CD4-positive, alpha-beta T cell treated with Interleukin-6 at 100 ng/mL for 8 hours (primary cell): ENCODE measurements at regions not wholly inside any gene's neighbourhood (a gene's known extent, or its start where the extent isn't known, plus 50 kb on each side); places are given as distances from the start of the nearest gene placed in this dataset.

Source experiments
- DNase-seq: peaks from one replicate; pipeline ENCODE4 v3.0.0-alpha.2; 2020; ENCODE audit warnings: mixed read lengths, low spot score

GRCh38 chr13:40170091-40170490, 496.4 kb downstream of the FOXO1 start:
- DNase-seq, result no peak

DNA sequence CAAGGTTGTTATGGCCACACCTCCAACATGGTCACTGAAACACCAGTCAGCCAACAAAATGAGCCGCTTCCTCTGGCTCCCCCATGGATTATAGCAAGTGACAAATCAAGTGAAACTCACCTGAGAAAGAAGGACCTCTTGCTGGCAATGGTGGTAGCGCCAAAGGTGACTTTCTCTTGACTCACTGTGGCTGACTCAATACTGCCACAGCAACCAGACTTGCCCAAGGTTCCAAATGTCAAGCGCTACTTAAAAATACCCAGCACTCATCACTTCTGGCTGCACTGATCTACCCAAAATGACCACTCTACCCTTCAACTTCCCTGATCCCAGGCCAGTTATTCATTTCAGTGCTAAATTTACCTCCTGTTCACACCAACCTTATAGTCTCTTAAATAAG, 495.5 kb downstream of the FOXO1 start:
- DNase-seq, result no peak

DNA sequence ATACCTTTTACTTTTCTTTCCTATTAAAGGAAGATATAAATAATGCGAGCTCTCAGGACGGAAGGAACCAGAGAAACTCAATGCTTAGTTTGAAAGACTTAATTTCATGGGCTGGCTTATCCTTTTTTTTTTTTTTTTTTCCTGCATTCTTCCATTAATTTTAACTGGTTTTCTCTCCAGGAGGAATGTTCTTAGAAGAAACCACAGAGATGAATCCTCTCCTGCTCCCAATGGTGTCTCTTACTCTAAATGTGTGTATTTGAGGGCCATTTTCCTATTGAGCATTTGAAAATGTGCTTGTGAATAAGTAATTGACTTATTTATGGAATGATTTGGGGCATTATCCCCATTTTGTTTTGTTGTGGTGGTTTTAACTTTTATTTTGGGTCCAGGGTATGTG, 494.9 kb downstream of the FOXO1 start:
- DNase-seq, result no peak

GRCh38 chr13:40172149-40172591, 494.3 kb downstream of the FOXO1 start:
- DNase-seq, result no peak

GRCh38 chr13:40172878-40173277, 493.6 kb downstream of the FOXO1 start:
- DNase-seq, result no peak

DNA sequence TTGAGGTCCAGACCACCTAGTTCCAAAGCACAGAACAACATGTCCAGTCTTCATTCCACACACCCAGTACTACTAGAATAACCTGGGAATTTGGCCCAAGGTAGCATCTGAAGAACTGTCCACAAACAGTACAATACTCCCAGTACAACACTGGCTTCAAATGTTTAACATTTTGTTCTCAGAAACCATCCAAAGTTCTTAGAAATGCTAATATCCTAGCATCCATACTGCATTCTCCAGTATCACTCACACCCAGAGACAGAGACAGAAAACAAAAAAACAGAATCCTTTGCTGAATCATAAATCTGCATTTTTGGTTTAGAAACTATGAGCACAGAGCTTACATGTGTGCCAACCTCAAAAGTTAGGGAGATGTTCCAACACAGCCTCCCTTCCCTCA, 490.8 kb downstream of the FOXO1 start:
- no peak for DNase-seq

DNA sequence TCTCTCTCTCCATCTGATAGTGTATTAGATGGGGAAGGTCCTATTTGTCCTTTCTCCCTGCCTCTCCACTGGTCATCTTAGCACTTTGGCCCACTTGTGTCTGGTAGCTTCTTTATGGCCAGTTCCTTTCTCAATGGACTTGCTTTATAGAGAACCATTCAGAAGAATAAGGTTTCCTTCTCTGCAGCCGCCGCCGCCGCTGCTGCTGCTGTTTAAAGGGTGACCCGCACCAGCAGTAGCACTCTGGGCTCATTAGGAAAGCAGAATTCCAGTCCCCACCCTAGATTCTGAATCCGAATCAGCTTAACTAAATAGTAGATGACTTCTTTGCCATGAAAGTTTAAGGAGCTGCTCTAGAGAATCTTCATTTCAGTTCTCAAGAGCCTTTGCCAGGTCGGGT, 490.2 kb downstream of the FOXO1 start:
- DNase-seq, result no peak

- DNase-seq, result peak; percentile 21
Measured at GRCh38 chr13:40178130-40178529, 488.3 kb downstream of the FOXO1 start.

GRCh38 chr13:40179445-40180281, 486.8 kb downstream of the FOXO1 start:
- DNase-seq, result no peak

DNA sequence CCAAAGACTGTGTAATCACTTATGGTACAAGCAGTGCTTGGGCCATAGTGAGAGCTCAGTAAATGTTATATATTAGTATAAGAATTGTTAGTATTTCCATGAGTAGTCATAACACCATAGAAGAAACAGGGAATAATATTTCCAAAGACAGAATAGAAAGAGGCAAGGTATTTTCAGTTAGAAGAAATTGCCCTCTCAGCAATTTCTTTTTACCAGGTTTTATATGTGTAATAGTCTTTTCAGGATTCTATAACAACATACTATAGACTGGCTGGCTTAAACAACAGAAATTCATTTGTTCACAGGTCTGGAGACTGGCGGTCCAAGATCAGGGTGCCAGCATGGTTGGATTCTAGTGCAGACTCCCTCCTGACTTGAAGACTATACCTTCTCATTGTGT, 485.7 kb downstream of the FOXO1 start:
- no peak for DNase-seq

DNA sequence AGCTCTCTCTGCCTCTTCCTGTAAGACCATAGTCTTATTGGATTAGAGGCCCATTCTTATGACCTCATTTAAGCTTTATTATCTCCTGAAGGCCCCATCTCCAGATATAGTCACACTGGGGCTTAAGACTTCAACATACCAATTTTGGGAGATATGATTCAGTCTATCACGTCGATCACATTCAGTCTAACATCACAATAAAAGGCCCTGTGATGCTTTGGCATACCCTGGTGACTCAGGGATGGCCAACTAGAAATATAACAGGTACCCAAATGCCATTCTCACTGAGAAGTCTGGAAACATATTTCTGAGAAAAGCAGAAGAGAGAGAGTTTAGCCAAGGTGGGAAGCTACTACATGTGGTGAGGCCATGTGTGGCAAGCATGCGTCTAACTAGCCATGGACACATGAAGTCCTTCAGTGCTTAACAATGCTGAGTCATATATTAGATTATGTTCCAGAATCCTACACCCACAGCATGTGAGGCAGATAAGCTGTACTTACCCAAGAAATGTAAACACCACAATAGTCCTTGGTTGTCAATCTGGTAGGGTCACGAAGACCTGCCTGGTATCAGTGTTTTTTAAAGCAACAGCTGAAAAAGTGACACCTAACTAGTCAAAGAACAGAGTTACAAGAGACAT, 485.1 kb downstream of the FOXO1 start:
- no peak for DNase-seq

GRCh38 chr13:40182591-40182990, 483.9 kb downstream of the FOXO1 start:
- DNase-seq, result no peak

GRCh38 chr13:40185414-40185813, 481.0 kb downstream of the FOXO1 start:
- no peak for DNase-seq

DNA sequence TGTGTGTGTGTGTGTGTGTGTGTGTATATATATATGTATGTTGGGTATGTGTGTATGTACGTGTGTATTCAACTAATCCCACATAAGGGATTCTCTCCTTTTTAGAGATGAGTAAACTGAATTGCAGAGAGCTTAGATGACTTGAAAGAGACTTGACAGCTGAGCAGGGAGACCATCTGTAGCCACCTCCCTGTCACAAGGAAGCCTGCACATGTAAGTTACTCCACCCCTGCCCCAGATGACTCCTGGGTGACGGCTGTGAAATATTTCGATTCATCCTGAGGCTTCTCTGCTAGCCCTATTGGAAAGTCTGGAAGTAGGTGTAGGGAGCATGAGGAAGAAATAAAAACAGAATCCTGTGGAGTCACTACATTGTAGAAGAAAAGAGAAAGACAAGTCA, 480.4 kb downstream of the FOXO1 start:
- peak; percentile 21 for DNase-seq

GRCh38 chr13:40186626-40187323, 479.7 kb downstream of the FOXO1 start:
- no peak for DNase-seq

- DNase-seq, result peak; percentile 91
Measured at GRCh38 chr13:40187324-40187795, 479.1 kb downstream of the FOXO1 start.

DNA sequence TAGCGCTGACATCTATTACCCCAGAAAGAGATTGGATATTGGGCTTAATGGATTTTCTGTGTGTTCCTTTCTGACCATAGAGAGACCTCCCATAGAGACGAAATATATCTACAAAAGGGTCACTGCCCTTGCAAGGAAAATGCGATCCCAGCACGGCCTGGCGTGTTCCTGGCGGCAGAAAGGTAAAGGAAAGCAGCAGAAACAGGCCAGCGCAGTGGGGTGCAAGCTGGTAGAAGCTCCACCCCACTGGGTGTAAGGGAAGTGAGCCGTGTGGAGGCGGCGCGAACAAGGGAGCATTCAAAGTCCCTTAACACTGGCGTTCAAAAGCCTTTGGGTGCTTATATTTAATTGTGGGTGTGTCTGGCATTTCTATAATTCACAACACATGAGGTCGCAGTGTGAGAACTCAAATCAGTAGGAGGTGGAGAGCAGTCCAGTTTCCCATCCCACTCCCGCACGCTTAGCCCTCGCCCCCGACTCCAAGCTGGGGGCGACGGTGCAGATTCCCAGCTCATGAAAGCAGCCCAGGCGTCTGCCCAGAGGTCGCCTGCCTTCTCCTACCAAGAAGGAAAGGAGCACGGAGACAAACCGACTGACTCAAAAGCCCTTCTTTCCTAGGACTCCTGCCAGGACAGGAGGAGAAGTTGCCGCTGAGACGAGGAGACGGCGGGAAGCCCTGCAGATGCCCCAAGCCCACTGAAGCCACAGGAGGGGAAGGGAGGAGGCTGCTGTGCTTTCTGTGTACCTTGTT, 478.4 kb downstream of the FOXO1 start:
- DNase-seq, result peak; percentile 79

- DNase-seq, result peak; percentile 59
Measured at GRCh38 chr13:40189426-40189825, 477.0 kb downstream of the FOXO1 start.

- no peak for DNase-seq
Measured at GRCh38 chr13:40189898-40190630, 476.4 kb downstream of the FOXO1 start.

DNA sequence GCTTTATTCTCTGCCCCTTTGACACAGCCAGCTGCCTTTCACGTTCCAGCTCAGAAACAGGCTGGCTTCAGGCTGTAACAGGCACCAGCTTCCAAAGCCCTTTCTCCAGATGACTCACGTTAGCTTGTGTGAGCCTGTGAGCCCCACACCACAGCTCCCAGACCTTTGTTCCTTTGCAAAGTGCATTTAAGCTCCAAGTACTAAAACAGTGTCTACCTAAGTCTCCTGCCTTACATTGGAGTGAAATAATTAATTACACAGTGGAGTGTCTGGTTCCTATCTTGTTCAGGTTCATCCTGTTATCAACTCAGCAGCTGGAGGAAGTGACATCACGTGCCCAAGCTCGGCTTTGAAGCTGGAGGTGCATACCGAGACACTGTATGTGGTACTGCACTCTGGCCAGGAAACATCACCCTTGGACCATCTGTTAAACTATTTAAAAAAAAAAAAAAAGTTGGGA, 475.8 kb downstream of the FOXO1 start:
- peak; percentile 85 for DNase-seq
